H1 (cell line): ENCODE measurements at regions not wholly inside any gene's neighbourhood (a gene's known extent, or its start where the extent isn't known, plus 50 kb on each side); places are given as distances from the start of the nearest gene placed in this dataset.

Source experiments
- CTCF ChIA-PET: fragments of 300-600 bp; sonication (Branson Sonifier 250); formaldehyde crosslinking; loops from one replicate; lab custom pipeline; 2021; ENCODE audit not compliant: partially characterized antibody; lab: Charles Lee
- POLR2A ChIA-PET: fragments of 300-600 bp; sonication (Branson Sonifier 250); formaldehyde crosslinking; loops from one replicate; lab custom pipeline; 2021; ENCODE audit warnings: inconsistent platforms; ENCODE audit not compliant: partially characterized antibody; lab: Charles Lee
- DNase-seq, 2 experiments: peaks; one replicate each; pipeline versions ENCODE4 v3.0.0 to v3.0.0-alpha.2; 2010 to 2022; ENCODE audit warnings: low spot score in 2 of 2, low read depth in 1 of 2, mixed read lengths in 1 of 2
- FAIRE-seq: peaks from 2 replicates; lab custom pipeline; 2011; peaks lifted over from hg19 to GRCh38; lab: Jason Lieb, UNC
- H2AFZ ChIP-seq: 2 replicates; pipeline ENCODE4 v1.8.1; 2012; ENCODE audit warnings: low read length, inconsistent platforms
- H2AK5ac ChIP-seq: 2 replicates; pipeline ENCODE4 v1.6.1; 2013; ENCODE audit warnings: low read depth, low read length
- H2BK120ac ChIP-seq: replicated peaks from 2 replicates; pipeline ENCODE3; 2013; ENCODE audit warnings: low read depth, low read length, inconsistent platforms
- H2BK12ac ChIP-seq: 2 replicates; pipeline ENCODE4 v1.6.1; 2013; ENCODE audit warnings: low read depth, low read length
- H2BK15ac ChIP-seq: 2 replicates; pipeline ENCODE4 v1.6.1; 2013; ENCODE audit warnings: low read length
- H2BK20ac ChIP-seq: 2 replicates; pipeline ENCODE4 v1.6.1; 2013; ENCODE audit warnings: low read length
- H2BK5ac ChIP-seq: 2 replicates; pipeline ENCODE4 v1.6.1; 2013; ENCODE audit warnings: low read depth, low read length
- H3K14ac ChIP-seq: 2 replicates; pipeline ENCODE4 v1.6.1; 2013; ENCODE audit warnings: inconsistent platforms; ENCODE audit not compliant: insufficient read length
- H3K18ac ChIP-seq: 2 replicates; pipeline ENCODE4 v1.6.1; 2013; ENCODE audit warnings: low read length; ENCODE audit errors: extremely low read depth
- H3K23ac ChIP-seq: 2 replicates; pipeline ENCODE4 v1.6.1; 2013; ENCODE audit warnings: inconsistent platforms; ENCODE audit not compliant: insufficient read length
- H3K23me2 ChIP-seq: 2 replicates; pipeline ENCODE4 v1.6.1; 2013; ENCODE audit warnings: low read depth, low read length
- H3K27ac ChIP-seq: 2 replicates; pipeline ENCODE4 v1.6.1; 2011; ENCODE audit warnings: low read depth, low read length, inconsistent platforms
- H3K27me3 ChIP-seq, 4 experiments: replicated peaks in 1 of 4; 1 replicate in 1 of 4; 2 replicates in 3 of 4; pipeline versions ENCODE4 v1.6.1 to v1.8.1; 2011 to 2013; ENCODE audit warnings: low read length in 3 of 4, mild to moderate bottlenecking in 3 of 4, inconsistent platforms in 2 of 4, mixed read lengths in 2 of 4, moderate library complexity in 1 of 4; ENCODE audit not compliant: control insufficient read depth in 3 of 4, insufficient read depth in 3 of 4; ENCODE audit errors: extremely low read depth in 1 of 4
- H3K36me3 ChIP-seq, 4 experiments: 2 replicates each; pipeline versions ENCODE4 v1.6.1 to v1.8.1; 2011 to 2013; ENCODE audit warnings: mild to moderate bottlenecking in 4 of 4, low read length in 3 of 4, moderate library complexity in 2 of 4, control low read depth in 1 of 4, inconsistent platforms in 1 of 4; ENCODE audit not compliant: insufficient read depth in 4 of 4, control insufficient read depth in 2 of 4
- H3K4ac ChIP-seq: replicated peaks from 2 replicates; pipeline ENCODE3; 2013; ENCODE audit warnings: low read length, low read depth, mixed read lengths, inconsistent platforms; ENCODE audit not compliant: insufficient read length
- H3K4me1 ChIP-seq, 4 experiments: replicated peaks in 1 of 4; 1 replicate in 1 of 4; 2 replicates in 3 of 4; pipeline versions ENCODE4 v1.6.1 to v1.8.1; 2011 to 2013; ENCODE audit warnings: low read length in 3 of 4, inconsistent platforms in 2 of 4, mixed read lengths in 1 of 4; ENCODE audit not compliant: insufficient read depth in 4 of 4, control insufficient read depth in 3 of 4
- H3K4me2 ChIP-seq, 2 experiments: 2 replicates each; pipeline versions ENCODE4 v1.6.1 to v1.8.1; 2011 to 2013; ENCODE audit warnings: low read depth in 2 of 2, low read length in 2 of 2, control low read depth in 1 of 2, inconsistent platforms in 1 of 2, mild to moderate bottlenecking in 1 of 2; ENCODE audit not compliant: insufficient read depth in 1 of 2
- H3K4me3 ChIP-seq, 4 experiments: fragments of 200-600, 300-600 bp in 1 of 4; sonication (generic), shearing (Covaris generic), sonication (Bioruptor Twin) in 1 of 4; 2 replicates each; pipeline versions ENCODE4 v1.5.1 to v1.8.1; 2011 to 2016; ENCODE audit warnings: low read length in 4 of 4, low read depth in 3 of 4, control low read depth in 2 of 4, inconsistent platforms in 2 of 4, mild to moderate bottlenecking in 2 of 4, mixed read lengths in 1 of 4, moderate library complexity in 1 of 4; ENCODE audit not compliant: insufficient read depth in 2 of 4; ENCODE audit errors: extremely low read depth in 1 of 4
- H3K56ac ChIP-seq: replicated peaks from 2 replicates; pipeline ENCODE3; 2013; ENCODE audit warnings: low read depth, mild to moderate bottlenecking, mixed read lengths, low read length, inconsistent platforms; ENCODE audit not compliant: insufficient read length
- H3K79me1 ChIP-seq: 2 replicates; pipeline ENCODE4 v1.6.1; 2013; ENCODE audit warnings: low read depth, low read length, control low read depth
- H3K79me2 ChIP-seq, 2 experiments: 2 replicates each; pipeline versions ENCODE4 v1.6.1 to v1.8.1; 2012 to 2013; ENCODE audit warnings: low read length in 2 of 2, mild to moderate bottlenecking in 2 of 2, inconsistent platforms in 1 of 2; ENCODE audit not compliant: insufficient read depth in 2 of 2, control insufficient read depth in 1 of 2
- H3K9ac ChIP-seq, 4 experiments: replicated peaks in 1 of 4; 1 replicate in 1 of 4; 2 replicates in 3 of 4; pipeline versions ENCODE4 v1.6.1 to v1.8.1; 2011 to 2013; ENCODE audit warnings: low read depth in 3 of 4, low read length in 3 of 4, control low read depth in 2 of 4, mild to moderate bottlenecking in 2 of 4, moderate library complexity in 2 of 4, inconsistent platforms in 1 of 4; ENCODE audit errors: extremely low read depth in 1 of 4
- H3K9me3 ChIP-seq, 2 experiments: 2 replicates each; pipeline versions ENCODE4 v1.6.1 to v1.8.1; 2012 to 2013; ENCODE audit warnings: mild to moderate bottlenecking in 2 of 2, moderate library complexity in 2 of 2, control low read depth in 1 of 2, inconsistent platforms in 1 of 2, low read depth in 1 of 2, low read length in 1 of 2, mixed read lengths in 1 of 2; ENCODE audit not compliant: insufficient read depth in 2 of 2
- H4K20me1 ChIP-seq, 2 experiments: replicated peaks in 1 of 2; 2 replicates each; pipeline versions ENCODE3 to v1.8.1; 2011 to 2013; ENCODE audit warnings: inconsistent platforms in 2 of 2, low read length in 2 of 2, mild to moderate bottlenecking in 1 of 2; ENCODE audit not compliant: insufficient read depth in 2 of 2, control insufficient read depth in 1 of 2
- H4K5ac ChIP-seq: 2 replicates; pipeline ENCODE4 v1.6.1; 2013; ENCODE audit warnings: low read length, low read depth, mixed read lengths, inconsistent platforms; ENCODE audit not compliant: insufficient read length
- H4K8ac ChIP-seq: 2 replicates; pipeline ENCODE4 v1.8.0; 2013; ENCODE audit warnings: mild to moderate bottlenecking, moderate library complexity, low read length, inconsistent platforms; ENCODE audit not compliant: insufficient read depth; ENCODE audit errors: extremely low read depth
- H4K91ac ChIP-seq: replicated peaks from 2 replicates; pipeline ENCODE3; 2013; ENCODE audit warnings: low read length, mixed read lengths, inconsistent platforms; ENCODE audit not compliant: insufficient read length
- CEBPB ChIP-seq: IDR thresholded peaks from 2 replicates; pipeline ENCODE4 v1.6.1; 2012; ENCODE audit warnings: low read depth, low read length
- CTBP2 ChIP-seq: IDR thresholded peaks from 2 replicates; pipeline ENCODE4 v1.7.0; 2011; ENCODE audit warnings: borderline replicate concordance, mild to moderate bottlenecking, moderate library complexity, mixed read lengths, low read length; ENCODE audit not compliant: insufficient read depth, insufficient read length
- EP300 ChIP-seq, 2 experiments: IDR thresholded peaks; 1 replicate in 1 of 2; 2 replicates in 1 of 2; pipeline ENCODE4 v1.6.1; 2011 to 2012; ENCODE audit warnings: low read depth in 2 of 2, low read length in 2 of 2, mild to moderate bottlenecking in 2 of 2, borderline replicate concordance in 1 of 2, inconsistent platforms in 1 of 2, moderate library complexity in 1 of 2
- FOSL1 ChIP-seq: IDR thresholded peaks from 2 replicates; pipeline ENCODE4 v1.6.1; 2011; ENCODE audit warnings: mild to moderate bottlenecking, low read depth, low read length, moderate library complexity; ENCODE audit not compliant: insufficient read depth
- GABPA ChIP-seq: IDR thresholded peaks from 2 replicates; pipeline ENCODE4 v1.6.1; 2011; ENCODE audit warnings: mild to moderate bottlenecking, low read length, moderate library complexity, borderline replicate concordance; ENCODE audit not compliant: insufficient read depth
- HDAC6 ChIP-seq: IDR thresholded peaks from one replicate; pipeline ENCODE4 v1.7.1; 2012; ENCODE audit warnings: low read depth, mild to moderate bottlenecking, inconsistent platforms, low read length, moderate library complexity
- MAX ChIP-seq: IDR thresholded peaks from 2 replicates; pipeline ENCODE4 v1.6.1; 2012; ENCODE audit warnings: inconsistent platforms
- RBBP5 ChIP-seq: IDR thresholded peaks from 2 replicates; pipeline ENCODE4 v1.7.1; 2012; ENCODE audit warnings: low read depth, mild to moderate bottlenecking, inconsistent platforms, low read length, moderate library complexity, borderline replicate concordance
- SIN3A ChIP-seq, 2 experiments: IDR thresholded peaks in 1 of 2; conservative IDR thresholded peaks in 1 of 2; 2 replicates each; pipeline ENCODE4 v1.6.1; 2011 to 2012; ENCODE audit warnings: low read length in 2 of 2, improper control_type of control experiment in 1 of 2, low read depth in 1 of 2, mild to moderate bottlenecking in 1 of 2
- SIRT6 ChIP-seq: IDR thresholded peaks from one replicate; pipeline ENCODE4 v1.7.1; 2012; ENCODE audit warnings: low read length, inconsistent platforms
- SP1 ChIP-seq: IDR thresholded peaks from 2 replicates; pipeline ENCODE4 v1.6.1; 2011; ENCODE audit warnings: low read depth, low read length
- TAF7 ChIP-seq: optimal IDR thresholded peaks from 2 replicates; pipeline ENCODE3; 2011; ENCODE audit warnings: low read depth, mild to moderate bottlenecking, inconsistent platforms, low read length, moderate library complexity, borderline replicate concordance
- TEAD4 ChIP-seq: IDR thresholded peaks from 2 replicates; pipeline ENCODE4 v1.6.1; 2012; ENCODE audit warnings: low read depth, low read length, inconsistent platforms, mixed read lengths
- WGBS, 2 experiments: shearing (Covaris generic) in 1 of 2; methylation state at CpG; one replicate each; pipeline versions ENCODE4 v1.1.6 to v1.1.7; 2013 to 2015; ENCODE audit warnings: low lambda C conversion rate in 2 of 2, mixed read lengths in 2 of 2, inconsistent platforms in 1 of 2, low coverage in 1 of 2, missing lambda C conversion rate in 1 of 2; ENCODE audit not compliant: insufficient replicate concordance in 2 of 2, insufficient coverage in 1 of 2, insufficient read length in 1 of 2; ENCODE audit errors: extremely low coverage in 1 of 2, missing lambda C conversion rate in 1 of 2; 5-methylcytosine and 5-hydroxymethylcytosine counted together
- TF ChIP-seq, protein P1 (sequence below): IDR thresholded peaks from 2 replicates; pipeline ENCODE4 v1.6.1; 2012; ENCODE audit warnings: inconsistent platforms

DNA sequence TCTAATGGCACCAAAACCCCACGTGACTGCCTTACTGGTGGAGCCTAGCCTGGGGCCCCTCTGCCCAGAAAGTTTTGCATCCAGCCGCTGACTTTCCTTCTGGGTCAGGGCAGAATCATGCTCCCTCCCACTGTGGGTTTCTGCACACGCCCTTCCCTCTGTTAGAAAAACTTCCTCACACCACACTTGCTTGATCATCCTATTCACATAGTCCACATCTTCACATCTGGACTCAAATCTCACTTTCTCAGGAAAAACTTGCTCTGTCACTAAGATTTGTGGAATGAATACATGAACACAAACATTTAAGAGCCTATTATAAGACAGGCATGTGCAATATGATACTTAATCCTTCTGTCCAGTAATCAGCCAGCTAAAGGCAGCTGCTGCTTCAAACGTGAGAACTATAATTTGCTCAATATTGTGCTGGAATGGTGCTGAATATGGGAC lies 274.7 kb downstream of the RND3 start:
- H2BK5ac ChIP-seq, result no peak overlapping the region
- H2BK120ac ChIP-seq, result no peak overlapping the region
- no peak overlapping the region for H3K4ac ChIP-seq
- ChIA-PET CTCF (no interaction called here), POLR2A (no interaction called here)
- H3K36me3 ChIP-seq, result no peaks in the 10 kb centered on the region
- no peak overlapping the region for H4K91ac ChIP-seq
- H3K4me1 ChIP-seq, result peaks cover 0 to 6% (median 2%) of the 10 kb centered on the region in 4 experiments; a peak in 3 of 7 replicates
- no peak for FAIRE-seq
- H3K27ac ChIP-seq, result no peak overlapping the region
- no peak overlapping the region for H3K23ac ChIP-seq
- no peak overlapping the region for H3K18ac ChIP-seq
- H2AFZ ChIP-seq, result no peak overlapping the region
- H3K23me2 ChIP-seq, result no peaks in the 10 kb centered on the region
- no peak overlapping the region for H2BK20ac ChIP-seq
- no peaks in the 10 kb centered on the region for H3K79me1 ChIP-seq
- 83% methylated on average over 4 of the region's 4 CpGs; no CpG with 5 or more reads in 1 of the 2 experiments for WGBS, 2 experiments
- H3K4me3 ChIP-seq, result no peak overlapping the region
- H3K27me3 ChIP-seq, result no peaks in the 10 kb centered on the region
- H2BK12ac ChIP-seq, result no peak overlapping the region
- H3K14ac ChIP-seq, result no peak overlapping the region
- DNase-seq, result no peak
- no peak overlapping the region for H3K9ac ChIP-seq
- no peaks in the 10 kb centered on the region for H3K9me3 ChIP-seq
- no peak overlapping the region for H3K56ac ChIP-seq
- H2AK5ac ChIP-seq, result no peak overlapping the region
- H4K20me1 ChIP-seq, result no peaks in the 10 kb centered on the region
- H4K8ac ChIP-seq, result no peak overlapping the region
- no peak overlapping the region for H2BK15ac ChIP-seq
- no peak overlapping the region for H4K5ac ChIP-seq
- H3K79me2 ChIP-seq, result no peaks in the 10 kb centered on the region
- no peak overlapping the region for H3K4me2 ChIP-seq
- no peak for TF ChIP-seq CTBP2
- no peak for TF ChIP-seq HDAC6
- TF ChIP-seq SIN3A (conservative IDR thresholded peaks at IDR 0.05 in 1 of 2, IDR thresholded peaks at IDR 0.05 in 1 of 2; ENCODE audit: low read depth in 1 of 2, low read length in 2 of 2), result no peak
- TF ChIP-seq CEBPB, result no peak
- no peak for TF ChIP-seq FOSL1
- TF ChIP-seq RBBP5, result no peak
- no peak for TF ChIP-seq SP1
- no peak for TF ChIP-seq EP300 (IDR thresholded peaks at IDR 0.05; ENCODE audit: borderline replicate concordance in 1 of 2, low read depth in 2 of 2, low read length in 2 of 2)
- TF ChIP-seq, protein P1, sequence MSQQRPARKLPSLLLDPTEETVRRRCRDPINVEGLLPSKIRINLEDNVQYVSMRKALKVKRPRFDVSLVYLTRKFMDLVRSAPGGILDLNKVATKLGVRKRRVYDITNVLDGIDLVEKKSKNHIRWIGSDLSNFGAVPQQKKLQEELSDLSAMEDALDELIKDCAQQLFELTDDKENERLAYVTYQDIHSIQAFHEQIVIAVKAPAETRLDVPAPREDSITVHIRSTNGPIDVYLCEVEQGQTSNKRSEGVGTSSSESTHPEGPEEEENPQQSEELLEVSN, result no peak
- no peak for TF ChIP-seq MAX
- TF ChIP-seq SIRT6, result no peak
- TF ChIP-seq GABPA, result no peak
- TF ChIP-seq TAF7, result no peak
- no peak for TF ChIP-seq TEAD4
